ENCODE measurements at regions not wholly inside any gene's neighbourhood (a gene's known extent, or its start where the extent isn't known, plus 50 kb on each side); places are given as distances from the start of the nearest gene placed in this dataset.

- H3K79me2 ChIP-seq (ENCODE audit: insufficient read depth, low read length) = no peaks in the 10 kb centered on the region
- no peaks in the 10 kb centered on the region for H3K27me3 ChIP-seq (ENCODE audit: insufficient read depth, low read length, poor library complexity)
- TF ChIP-seq EZH2 (IDR thresholded peaks at IDR 0.05; ENCODE audit: borderline replicate concordance, low read depth, low read length, severe bottlenecking) (no peak), CTCF (IDR thresholded peaks at IDR 0.05; ENCODE audit: borderline replicate concordance, extremely low read depth, low read length, poor library complexity, severe bottlenecking) (no peak)
- no peak overlapping the region for H2AFZ ChIP-seq (ENCODE audit: low read depth, low read length)
- no peaks in the 10 kb centered on the region for H3K36me3 ChIP-seq (ENCODE audit: insufficient read depth, low read length)
- H3K9ac ChIP-seq (ENCODE audit: low read depth, low read length) = no peak overlapping the region
- H3K4me1 ChIP-seq (ENCODE audit: insufficient read depth, low read length) = no peaks in the 10 kb centered on the region
- no peak for DNase-seq
- H3K4me2 ChIP-seq (ENCODE audit: insufficient read depth, low read length) = no peak overlapping the region
- H4K20me1 ChIP-seq (ENCODE audit: insufficient read depth, low read length) = no peaks in the 10 kb centered on the region
- no peaks in the 10 kb centered on the region for H3K9me3 ChIP-seq (ENCODE audit: insufficient read depth, low read length, severe bottlenecking)
- H3K4me3 ChIP-seq (ENCODE audit: low read depth in 1 of 2, low read length in 2 of 2) = no peak overlapping the region
- ATAC-seq (ENCODE audit: insufficient read depth, low read depth) = no peak
- no peak overlapping the region for H3K27ac ChIP-seq (ENCODE audit: low read length)
These were observed 581.8 kb upstream of the UBE2E2 start for GRCh38 chr3:22621205-22621809.

- H3K27ac ChIP-seq (ENCODE audit: low read length) = no peak overlapping the region
- H3K4me1 ChIP-seq (ENCODE audit: insufficient read depth, low read length) = no peaks in the 10 kb centered on the region
- H3K27me3 ChIP-seq (ENCODE audit: insufficient read depth, low read length, poor library complexity) = no peaks in the 10 kb centered on the region
- H3K9me3 ChIP-seq (ENCODE audit: insufficient read depth, low read length, severe bottlenecking) = no peaks in the 10 kb centered on the region
- H3K4me3 ChIP-seq (ENCODE audit: low read depth in 1 of 2, low read length in 2 of 2) = no peak overlapping the region
- H3K36me3 ChIP-seq (ENCODE audit: insufficient read depth, low read length) = no peaks in the 10 kb centered on the region
- ATAC-seq (ENCODE audit: insufficient read depth, low read depth) (no peak), DNase-seq (no peak)
- no peak overlapping the region for H3K4me2 ChIP-seq (ENCODE audit: insufficient read depth, low read length)
- H3K79me2 ChIP-seq (ENCODE audit: insufficient read depth, low read length) = no peaks in the 10 kb centered on the region
- no peak overlapping the region for H2AFZ ChIP-seq (ENCODE audit: low read depth, low read length)
- H4K20me1 ChIP-seq (ENCODE audit: insufficient read depth, low read length) = no peaks in the 10 kb centered on the region
- TF ChIP-seq CTCF (IDR thresholded peaks at IDR 0.05; ENCODE audit: borderline replicate concordance, extremely low read depth, low read length, poor library complexity, severe bottlenecking) (no peak), EZH2 (IDR thresholded peaks at IDR 0.05; ENCODE audit: borderline replicate concordance, low read depth, low read length, severe bottlenecking) (no peak)
- no peak overlapping the region for H3K9ac ChIP-seq (ENCODE audit: low read depth, low read length)
These were observed 575.1 kb upstream of the UBE2E2 start for GRCh38 chr3:22627993-22628499.

GRCh38 chr3:22632536-22632935 is 570.6 kb upstream of the UBE2E2 start:
- Histone ChIP-seq H3K79me2 (ENCODE audit: insufficient read depth, low read length) (no peaks in the 10 kb centered on the region), H3K4me1 (ENCODE audit: insufficient read depth, low read length) (no peaks in the 10 kb centered on the region), H3K4me2 (ENCODE audit: insufficient read depth, low read length) (no peak overlapping the region), H3K4me3 (ENCODE audit: low read depth in 1 of 2, low read length in 2 of 2) (no peak overlapping the region), H3K27me3 (ENCODE audit: insufficient read depth, low read length, poor library complexity) (no peaks in the 10 kb centered on the region), H3K9me3 (ENCODE audit: insufficient read depth, low read length, severe bottlenecking) (no peaks in the 10 kb centered on the region), H3K36me3 (ENCODE audit: insufficient read depth, low read length) (no peaks in the 10 kb centered on the region), H4K20me1 (ENCODE audit: insufficient read depth, low read length) (no peaks in the 10 kb centered on the region), H3K27ac (ENCODE audit: low read length) (no peak overlapping the region), H3K9ac (ENCODE audit: low read depth, low read length) (no peak overlapping the region), H2AFZ (ENCODE audit: low read depth, low read length) (no peak overlapping the region)
- no peak for ATAC-seq (ENCODE audit: insufficient read depth, low read depth)
- DNase-seq = no peak
- TF ChIP-seq EZH2 (IDR thresholded peaks at IDR 0.05; ENCODE audit: borderline replicate concordance, low read depth, low read length, severe bottlenecking) (no peak), CTCF (IDR thresholded peaks at IDR 0.05; ENCODE audit: borderline replicate concordance, extremely low read depth, low read length, poor library complexity, severe bottlenecking) (no peak)

Measured in DND-41 (cell line).